ENCODE measurements at regions not wholly inside any gene's neighbourhood (a gene's known extent, or its start where the extent isn't known, plus 50 kb on each side); places are given as distances from the start of the nearest gene placed in this dataset.

- no peak for DNase-seq (ENCODE audit: low read depth)
Observed at GRCh38 chr11:122276221-122276620, 160.2 kb upstream of the BLID start.

GRCh38 chr11:122275508-122275907 is 159.5 kb upstream of the BLID start:
- DNase-seq (ENCODE audit: low read depth) = no peak

- no peak for DNase-seq (ENCODE audit: low read depth)
Observed at GRCh38 chr11:122273476-122274191, 157.6 kb upstream of the BLID start.

- no peak for DNase-seq (ENCODE audit: low read depth)
Observed at GRCh38 chr11:122271745-122272144, 155.7 kb upstream of the BLID start.

- no peak for DNase-seq (ENCODE audit: low read depth)
Observed at GRCh38 chr11:122271137-122271536, 155.1 kb upstream of the BLID start.

GRCh38 chr11:122270535-122270934 is 154.5 kb upstream of the BLID start:
- no peak for DNase-seq (ENCODE audit: low read depth)

GRCh38 chr11:122269824-122270223 is 153.8 kb upstream of the BLID start:
- DNase-seq (ENCODE audit: low read depth) = no peak

- DNase-seq (ENCODE audit: low read depth) = no peak
Observed at GRCh38 chr11:122268601-122269130, 152.7 kb upstream of the BLID start.

GRCh38 chr11:122267602-122268001 is 151.6 kb upstream of the BLID start:
- no peak for DNase-seq (ENCODE audit: low read depth)

GRCh38 chr11:122265981-122266380 is 150.0 kb upstream of the BLID start:
- DNase-seq (ENCODE audit: low read depth) = no peak

GRCh38 chr11:122264121-122264520 is 148.1 kb upstream of the BLID start:
- no peak for DNase-seq (ENCODE audit: low read depth)

- no peak for DNase-seq (ENCODE audit: low read depth)
Observed at GRCh38 chr11:122261546-122261945, 145.5 kb upstream of the BLID start.

- no peak for DNase-seq (ENCODE audit: low read depth)
Observed at GRCh38 chr11:122259195-122259821, 143.3 kb upstream of the BLID start.

GRCh38 chr11:122258446-122259194 is 142.6 kb upstream of the BLID start:
- no peak for DNase-seq (ENCODE audit: low read depth)

- no peak for DNase-seq (ENCODE audit: low read depth)
Observed at GRCh38 chr11:122253589-122254231, 137.7 kb upstream of the BLID start.

GRCh38 chr11:122248939-122249338 is 132.9 kb upstream of the BLID start:
- no peak for DNase-seq (ENCODE audit: low read depth)

GRCh38 chr11:122248131-122248530 is 132.1 kb upstream of the BLID start:
- DNase-seq (ENCODE audit: low read depth) = no peak

- DNase-seq (ENCODE audit: low read depth) = no peak
Observed at GRCh38 chr11:122246874-122247273, 130.9 kb upstream of the BLID start.

GRCh38 chr11:122242731-122243130 is 126.7 kb upstream of the BLID start:
- DNase-seq (ENCODE audit: low read depth) = no peak

GRCh38 chr11:122241566-122241965 is 125.6 kb upstream of the BLID start:
- DNase-seq (ENCODE audit: low read depth) = no peak

GRCh38 chr11:122240638-122241037 is 124.6 kb upstream of the BLID start:
- DNase-seq (ENCODE audit: low read depth) = no peak

GRCh38 chr11:122235615-122236014 is 119.6 kb upstream of the BLID start:
- DNase-seq (ENCODE audit: low read depth) = no peak
